LNCaP clone FGC (cell line): ENCODE measurements at regions not wholly inside any gene's neighbourhood (a gene's known extent, or its start where the extent isn't known, plus 50 kb on each side); places are given as distances from the start of the nearest gene placed in this dataset.

ENCODE experiments used
- DNase-seq: peaks from one replicate; pipeline ENCODE4 v3.0.0-alpha.2; 2011; ENCODE audit warnings: low read depth
- H3K4me3 ChIP-seq: 2 replicates; pipeline ENCODE4 v1.5.1; 2011; ENCODE audit warnings: mild to moderate bottlenecking, low read depth, low read length, control low read depth
- CTCF ChIP-seq: IDR thresholded peaks from 2 replicates; pipeline ENCODE4 v1.5.1; 2012; ENCODE audit warnings: mild to moderate bottlenecking; ENCODE audit not compliant: control insufficient read depth, insufficient read depth; ENCODE audit errors: extremely low read depth

- no peak overlapping the region for H3K4me3 ChIP-seq
- no peak for TF ChIP-seq CTCF
- no peak for DNase-seq
Measured at GRCh38 chr1:94734963-94735901, 84.9 kb upstream of the SLC44A3 start.

- DNase-seq = no peak
- H3K4me3 ChIP-seq = no peak overlapping the region
- no peak for TF ChIP-seq CTCF
Measured at GRCh38 chr1:94731891-94732290, 88.3 kb upstream of the SLC44A3 start.

DNA sequence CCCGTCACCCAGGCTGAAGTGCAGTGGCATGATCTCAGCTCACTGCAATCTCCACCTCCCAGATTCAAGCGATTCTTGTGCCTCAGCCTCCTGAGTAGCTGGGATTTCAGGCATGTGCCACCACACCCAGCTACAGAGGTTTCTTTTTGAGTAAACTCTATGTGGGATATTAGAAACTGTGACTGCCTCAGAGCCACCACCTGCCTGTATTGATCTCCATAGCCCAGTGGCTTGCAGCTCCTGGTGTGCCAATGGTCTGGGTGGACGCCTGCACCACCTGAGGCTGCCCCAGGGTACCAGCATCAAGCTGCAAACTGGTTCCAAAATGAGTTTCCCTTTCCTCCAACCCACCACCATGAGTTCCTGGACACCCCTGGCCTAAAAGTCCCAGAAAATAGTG lies 89.7 kb upstream of the SLC44A3 start:
- no peak for TF ChIP-seq CTCF
- DNase-seq = no peak
- no peak overlapping the region for H3K4me3 ChIP-seq

GRCh38 chr1:94729267-94729666 lies 90.9 kb upstream of the SLC44A3 start:
- no peak overlapping the region for H3K4me3 ChIP-seq
- TF ChIP-seq CTCF = no peak
- no peak for DNase-seq

GRCh38 chr1:94727846-94728715 lies 92.1 kb upstream of the SLC44A3 start:
- no peak for TF ChIP-seq CTCF
- no peak for DNase-seq
- H3K4me3 ChIP-seq = no peak overlapping the region

GRCh38 chr1:94726981-94727685 lies 93.0 kb upstream of the SLC44A3 start:
- H3K4me3 ChIP-seq = no peak overlapping the region
- DNase-seq = no peak

More at GRCh38 chr1:94726981-94727685, 93.0 kb upstream of the SLC44A3 start:
- no peak for TF ChIP-seq CTCF
